Transverse colon (tissue), 3 donors: ENCODE measurements at regions not wholly inside any gene's neighbourhood (a gene's known extent, or its start where the extent isn't known, plus 50 kb on each side); places are given as distances from the start of the nearest gene placed in this dataset.

Source experiments
- EP300 ChIP-seq: sonication (generic); formaldehyde crosslinking; IDR thresholded peaks from one replicate; pipeline ENCODE4 v1.6.1; 2017; ENCODE audit warnings: antibody characterized with exemption, low read depth
- POLR2A ChIP-seq: fragments of 450-650 bp; IDR thresholded peaks from one replicate; pipeline ENCODE4 v1.6.1; 2016; ENCODE audit warnings: antibody characterized with exemption, mild to moderate bottlenecking, moderate library complexity
- TF ChIP-seq, protein P1 (sequence below), 5 experiments: fragments of 200-600 bp in 3 of 5; fragments of 450-650 bp in 2 of 5; sonication (generic) in 3 of 5; IDR thresholded peaks; 1 replicate in 2 of 5; 2 replicates in 3 of 5; pipeline ENCODE4 v1.5.1; 2016 to 2017; ENCODE audit warnings: antibody characterized with exemption in 5 of 5, inconsistent platforms in 3 of 5, mild to moderate bottlenecking in 2 of 5, moderate library complexity in 1 of 5

DNA sequence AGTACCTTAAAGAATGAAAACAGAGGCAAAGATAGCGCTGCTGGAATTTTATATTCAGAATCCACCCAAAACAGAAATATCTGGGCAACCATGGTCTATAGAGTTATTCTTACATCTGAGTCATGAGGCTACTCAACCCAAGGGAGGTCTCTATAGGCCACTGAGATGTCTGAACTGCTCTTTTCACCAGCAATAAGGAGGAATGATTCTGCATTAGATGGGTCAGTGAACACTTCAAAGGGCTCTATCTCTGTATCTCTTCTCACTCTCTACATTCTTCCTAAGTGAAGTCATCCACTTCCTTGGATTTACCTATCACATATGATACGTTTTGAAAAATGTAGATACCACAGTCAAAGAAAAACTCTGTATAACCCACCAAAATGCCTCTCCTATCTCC lies 90.2 kb upstream of the NGF start:
- TF ChIP-seq, protein P1, sequence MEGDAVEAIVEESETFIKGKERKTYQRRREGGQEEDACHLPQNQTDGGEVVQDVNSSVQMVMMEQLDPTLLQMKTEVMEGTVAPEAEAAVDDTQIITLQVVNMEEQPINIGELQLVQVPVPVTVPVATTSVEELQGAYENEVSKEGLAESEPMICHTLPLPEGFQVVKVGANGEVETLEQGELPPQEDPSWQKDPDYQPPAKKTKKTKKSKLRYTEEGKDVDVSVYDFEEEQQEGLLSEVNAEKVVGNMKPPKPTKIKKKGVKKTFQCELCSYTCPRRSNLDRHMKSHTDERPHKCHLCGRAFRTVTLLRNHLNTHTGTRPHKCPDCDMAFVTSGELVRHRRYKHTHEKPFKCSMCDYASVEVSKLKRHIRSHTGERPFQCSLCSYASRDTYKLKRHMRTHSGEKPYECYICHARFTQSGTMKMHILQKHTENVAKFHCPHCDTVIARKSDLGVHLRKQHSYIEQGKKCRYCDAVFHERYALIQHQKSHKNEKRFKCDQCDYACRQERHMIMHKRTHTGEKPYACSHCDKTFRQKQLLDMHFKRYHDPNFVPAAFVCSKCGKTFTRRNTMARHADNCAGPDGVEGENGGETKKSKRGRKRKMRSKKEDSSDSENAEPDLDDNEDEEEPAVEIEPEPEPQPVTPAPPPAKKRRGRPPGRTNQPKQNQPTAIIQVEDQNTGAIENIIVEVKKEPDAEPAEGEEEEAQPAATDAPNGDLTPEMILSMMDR (IDR thresholded peaks at IDR 0.05): no peak
- TF ChIP-seq POLR2A: no peak
- TF ChIP-seq EP300: no peak
